RPMI8226 (cell line): ENCODE measurements at regions not wholly inside any gene's neighbourhood (a gene's known extent, or its start where the extent isn't known, plus 50 kb on each side); places are given as distances from the start of the nearest gene placed in this dataset.

Experiments
- DNase-seq: peaks from one replicate; pipeline ENCODE4 v3.0.0-alpha.2; 2015

DNA sequence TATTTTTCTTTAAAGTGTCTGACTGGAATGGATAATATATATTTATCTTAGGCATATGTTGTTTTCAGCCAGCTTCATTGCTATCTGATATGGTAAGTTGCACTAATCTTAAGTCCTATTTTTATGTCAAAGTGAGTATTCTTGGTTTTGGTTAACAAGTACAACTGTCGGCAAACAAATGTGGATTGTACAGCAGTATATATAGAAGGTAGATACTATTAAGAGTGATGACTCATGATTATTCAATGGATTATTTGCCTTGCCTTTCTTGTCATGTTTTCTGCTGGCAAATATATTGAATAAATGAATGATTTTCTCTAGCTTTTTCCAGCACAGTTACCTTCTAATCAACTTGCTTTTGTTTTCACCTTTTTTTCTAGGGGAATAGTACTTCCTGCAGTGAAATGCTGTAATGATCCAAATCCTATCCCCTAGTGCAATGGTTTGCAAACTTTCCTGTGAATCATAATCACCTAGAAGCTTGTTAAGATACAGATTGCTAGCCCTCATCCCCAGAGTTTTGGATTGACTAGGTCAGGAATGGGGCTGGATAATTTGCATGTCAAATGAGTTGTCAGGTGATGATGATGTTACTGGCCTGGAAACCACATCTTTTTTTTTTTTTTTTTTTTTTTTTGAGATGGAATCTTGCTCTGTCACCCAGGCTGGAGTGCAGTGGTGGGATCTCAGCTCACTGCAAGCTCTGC is 60.8 kb upstream of the ARRDC3 start:
- DNase-seq: no peak

DNA sequence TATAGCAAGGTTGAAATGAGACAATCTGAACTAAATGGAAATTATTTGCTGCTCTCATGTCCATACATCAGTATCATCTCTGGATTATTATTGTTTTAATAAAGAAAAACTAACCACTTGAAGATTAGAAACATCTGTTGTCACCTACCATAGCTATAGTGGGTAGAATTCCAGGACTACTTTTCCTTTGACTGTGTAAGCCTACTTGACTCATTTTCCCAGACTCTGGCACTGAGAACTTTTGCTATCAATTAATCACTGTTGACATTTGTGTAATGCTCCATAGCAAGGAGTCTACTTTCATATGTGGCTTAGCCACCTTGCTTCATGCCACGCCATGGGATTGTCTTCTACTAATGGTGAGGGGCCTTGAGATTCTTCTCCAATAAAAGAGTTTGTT is 59.9 kb upstream of the ARRDC3 start:
- no peak for DNase-seq

DNA sequence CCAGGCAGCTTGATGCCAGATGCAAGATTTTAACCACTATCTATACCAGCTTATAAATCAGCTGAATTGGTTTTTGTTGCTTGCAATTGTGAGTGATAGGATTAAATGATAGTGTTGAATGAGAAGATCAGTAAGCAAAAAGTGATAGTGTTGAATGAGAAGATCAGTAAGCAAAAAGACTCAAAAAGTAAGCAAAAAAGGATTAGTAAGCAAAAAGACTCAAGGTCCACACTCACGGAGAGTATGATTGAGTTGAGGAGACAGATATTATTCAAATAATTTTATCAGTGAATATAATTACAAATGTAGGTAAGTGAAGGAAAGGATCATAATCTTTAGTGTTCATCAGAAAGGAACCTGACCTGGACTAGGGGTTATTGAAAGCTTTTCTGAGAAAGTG is 58.0 kb upstream of the ARRDC3 start:
- no peak for DNase-seq

DNA sequence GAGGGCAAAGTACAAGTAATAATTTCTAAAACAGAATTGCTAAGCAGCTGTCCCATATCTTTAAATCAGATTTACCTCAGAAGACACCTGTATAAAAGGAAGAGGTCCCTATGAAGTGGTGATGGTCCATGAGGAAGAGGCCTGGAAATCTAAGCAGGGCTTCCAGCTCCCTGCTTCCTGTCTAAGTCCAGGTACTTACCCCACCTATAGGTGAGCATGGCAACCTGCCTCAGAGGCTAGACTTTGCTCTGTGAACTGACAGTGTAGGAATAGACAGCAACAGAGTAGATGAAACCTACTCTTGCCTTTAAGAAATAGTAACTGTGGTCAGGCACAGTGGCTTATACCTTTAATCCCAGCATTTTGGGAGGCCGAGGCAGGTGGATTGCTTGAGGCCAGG is 55.8 kb upstream of the ARRDC3 start:
- DNase-seq: no peak

DNA sequence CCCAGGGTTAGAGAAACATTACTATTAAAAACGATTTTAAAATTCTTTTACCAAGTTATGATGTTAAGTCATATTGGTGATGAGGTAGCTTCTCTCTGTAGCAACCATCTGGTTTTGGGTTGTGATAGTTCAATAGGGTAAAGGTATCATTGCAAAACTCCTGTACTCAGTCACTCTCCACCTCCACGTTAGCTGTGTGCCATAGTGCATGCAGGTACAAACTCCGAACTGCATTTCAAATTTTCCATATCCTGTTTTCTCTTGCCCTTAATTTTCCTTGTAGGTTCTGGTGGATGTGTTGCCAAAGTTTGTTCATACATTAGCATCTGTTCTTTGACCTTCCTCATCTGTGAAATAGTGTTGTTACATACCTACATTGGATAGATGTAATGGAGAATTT is 53.1 kb upstream of the ARRDC3 start:
- no peak for DNase-seq

DNA sequence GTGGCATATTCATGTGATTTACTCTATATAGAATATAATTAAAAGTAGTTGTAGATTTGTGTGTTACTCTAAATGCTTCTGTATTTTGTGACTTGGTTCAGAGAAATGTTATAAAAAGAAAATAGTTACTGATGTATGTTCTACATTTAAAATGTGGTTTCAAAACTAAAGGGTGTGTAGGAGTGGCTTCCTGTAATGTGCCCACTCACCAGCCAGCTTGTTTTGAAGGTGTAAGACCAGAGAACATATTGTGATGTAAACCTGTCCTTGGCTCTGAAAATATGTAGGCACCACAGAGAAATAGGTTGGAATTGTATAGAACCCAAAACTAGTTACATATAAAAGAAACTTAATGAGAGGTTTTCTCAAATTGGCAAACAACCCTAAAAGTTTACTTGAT is 51.2 kb upstream of the ARRDC3 start:
- DNase-seq: no peak

DNA sequence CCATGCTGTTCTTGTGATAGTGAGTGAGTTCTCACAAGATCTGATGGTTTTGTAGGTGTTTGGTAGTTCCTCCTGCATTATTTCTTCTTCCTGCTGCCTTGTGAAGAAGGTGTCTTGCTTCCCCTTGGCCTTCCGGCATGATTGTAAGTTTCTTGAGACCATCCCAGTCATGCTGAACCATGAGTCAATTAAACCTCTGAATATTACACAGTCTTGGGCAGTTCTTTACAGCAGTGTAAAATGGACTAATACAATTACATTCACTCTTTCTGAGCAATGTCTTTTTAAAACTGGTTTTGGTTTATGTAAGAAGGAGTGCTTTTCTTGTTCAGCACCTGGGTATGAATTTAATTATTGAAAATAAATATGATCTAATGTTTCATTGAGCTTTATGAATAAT is 50.7 kb upstream of the ARRDC3 start:
- DNase-seq: no peak
